Natural killer cell (primary cell): ENCODE measurements at regions not wholly inside any gene's neighbourhood (a gene's known extent, or its start where the extent isn't known, plus 50 kb on each side); places are given as distances from the start of the nearest gene placed in this dataset.

ENCODE experiments used
- ATAC-seq, 3 donors: fragments of 150-1000 bp in 2 of 3; fragments of 200-7000 bp in 1 of 3; cut with Tn5 transposase; 1 replicate in 1 of 3; 2 replicates in 2 of 3; pipeline ENCODE4 v1.10.0; 2021; ENCODE audit warnings: mild to moderate bottlenecking in 2 of 3, moderate library complexity in 2 of 3
- DNase-seq, 2 donors: peaks; one replicate each; pipeline versions ENCODE4 v3.0.0 to v3.0.0-alpha.2; 2013 to 2021; ENCODE audit warnings: mixed read lengths in 1 of 2
- H3K27ac ChIP-seq: one replicate; pipeline ENCODE4 v1.5.1; 2013; ENCODE audit warnings: mild to moderate bottlenecking, low read length
- H3K27me3 ChIP-seq: one replicate; pipeline ENCODE4 v1.6.1; 2013; ENCODE audit warnings: low read length; ENCODE audit not compliant: control insufficient read depth, insufficient read depth
- H3K36me3 ChIP-seq: one replicate; pipeline ENCODE4 v1.6.1; 2013; ENCODE audit warnings: low read length; ENCODE audit not compliant: control insufficient read depth, insufficient read depth
- H3K4me1 ChIP-seq: one replicate; pipeline ENCODE4 v1.6.1; 2013; ENCODE audit warnings: low read length; ENCODE audit not compliant: control insufficient read depth, insufficient read depth
- H3K4me3 ChIP-seq: one replicate; pipeline ENCODE4 v1.5.1; 2013; ENCODE audit warnings: low read length
- H3K9me3 ChIP-seq: one replicate; pipeline ENCODE4 v1.6.1; 2013; ENCODE audit warnings: low read length; ENCODE audit not compliant: control insufficient read depth, insufficient read depth
- H3K27ac Mint-ChIP-seq, 2 donors: one replicate each; pipeline ENCODE4 v1.8.0; 2022; ENCODE audit warnings: mild to moderate bottlenecking in 2 of 2, mixed read lengths in 2 of 2, moderate library complexity in 1 of 2
- H3K27me3 Mint-ChIP-seq, 2 donors: one replicate each; pipeline ENCODE4 v1.8.0; 2022; ENCODE audit warnings: low read depth in 2 of 2, mixed read lengths in 2 of 2
- H3K36me3 Mint-ChIP-seq: one replicate; pipeline ENCODE4 v1.8.0; 2022; ENCODE audit warnings: mixed read lengths
- H3K4me1 Mint-ChIP-seq, 2 donors: one replicate each; pipeline ENCODE4 v1.8.0; 2022; ENCODE audit warnings: mixed read lengths in 2 of 2
- H3K4me3 Mint-ChIP-seq: one replicate; pipeline ENCODE4 v1.8.0; 2022; ENCODE audit warnings: mild to moderate bottlenecking, moderate library complexity, mixed read lengths
- H3K9me3 Mint-ChIP-seq, 2 donors: one replicate each; pipeline ENCODE4 v1.8.0; 2022; ENCODE audit warnings: mixed read lengths in 2 of 2
- CTCF ChIP-seq: fragments of 200-600 bp; IDR thresholded peaks from one replicate; pipeline ENCODE4 v1.8.0; 2022; ENCODE audit warnings: antibody characterized with exemption
- WGBS: methylation state at CpG from one replicate; pipeline ENCODE4 v1.1.7; 2013; ENCODE audit warnings: missing lambda C conversion rate; ENCODE audit not compliant: insufficient coverage; 5-methylcytosine and 5-hydroxymethylcytosine counted together
- intact Hi-C: fragments of 100-400 bp; cut with micrococcal nuclease; formaldehyde crosslinking; loops from one replicate; pipeline ENCODE4 v1.14.2; 2022

GRCh38 chr2:226520723-226521122 lies 278.9 kb downstream of the IRS1 start:
- Histone ChIP-seq H3K4me3 (no peak overlapping the region), H3K36me3 (no peaks in the 10 kb centered on the region), H3K4me1 (no peaks in the 10 kb centered on the region), H3K9me3 (no peaks in the 10 kb centered on the region), H3K27me3 (no peaks in the 10 kb centered on the region), H3K27ac (no peak overlapping the region)
- 93% methylated on average over 2 of the region's 2 CpGs for WGBS
- intact Hi-C loops: no loop called here
- Mint-ChIP-seq H3K27ac (no peak overlapping the region), H3K4me1 (no peaks in the 10 kb centered on the region), H3K4me3 (no peak overlapping the region), H3K36me3 (no peaks in the 10 kb centered on the region), H3K27me3 (no peaks in the 10 kb centered on the region), H3K9me3 (peaks cover 6 to 11% of the 10 kb centered on the region in 2 donors)
- no peak for ATAC-seq
- TF ChIP-seq CTCF: no peak
- DNase-seq: no peak

GRCh38 chr2:226515344-226516055 lies 284.1 kb downstream of the IRS1 start:
- no peak overlapping the region for H3K4me3 Mint-ChIP-seq
- ATAC-seq (no peak), DNase-seq (no peak)
- H3K27ac Mint-ChIP-seq: no peak overlapping the region
- no peaks in the 10 kb centered on the region for H3K27me3 ChIP-seq
- intact Hi-C loops: no loop called here
- no peaks in the 10 kb centered on the region for H3K9me3 ChIP-seq
- no peaks in the 10 kb centered on the region for H3K36me3 Mint-ChIP-seq
- peaks cover 8 to 15% of the 10 kb centered on the region in 2 donors for H3K9me3 Mint-ChIP-seq
- H3K4me1 ChIP-seq: no peaks in the 10 kb centered on the region
- no peaks in the 10 kb centered on the region for H3K27me3 Mint-ChIP-seq
- H3K36me3 ChIP-seq: no peaks in the 10 kb centered on the region
- H3K4me1 Mint-ChIP-seq: no peaks in the 10 kb centered on the region
- no peak overlapping the region for H3K4me3 ChIP-seq
- no peak overlapping the region for H3K27ac ChIP-seq
- WGBS: no CpG with 5 or more reads among the region's 4 CpGs
- no peak for TF ChIP-seq CTCF

GRCh38 chr2:226514895-226515294 lies 284.7 kb downstream of the IRS1 start:
- H3K4me1 Mint-ChIP-seq: no peaks in the 10 kb centered on the region
- no peak overlapping the region for H3K4me3 ChIP-seq
- peaks cover 6 to 14% of the 10 kb centered on the region in 2 donors for H3K9me3 Mint-ChIP-seq
- no peak for TF ChIP-seq CTCF
- H3K36me3 ChIP-seq: no peaks in the 10 kb centered on the region
- H3K4me1 ChIP-seq: no peaks in the 10 kb centered on the region
- no peaks in the 10 kb centered on the region for H3K9me3 ChIP-seq
- no peak overlapping the region for H3K27ac ChIP-seq
- no peak overlapping the region for H3K27ac Mint-ChIP-seq
- no peak overlapping the region for H3K4me3 Mint-ChIP-seq
- ATAC-seq: no peak
- no peaks in the 10 kb centered on the region for H3K36me3 Mint-ChIP-seq
- WGBS: no CpG with 5 or more reads among the region's 1 CpG
- no peak for DNase-seq
- no peaks in the 10 kb centered on the region for H3K27me3 Mint-ChIP-seq
- intact Hi-C loops: no loop called here
- no peaks in the 10 kb centered on the region for H3K27me3 ChIP-seq

GRCh38 chr2:226511311-226511710 lies 288.3 kb downstream of the IRS1 start:
- intact Hi-C loops: no loop called here
- H3K27me3 Mint-ChIP-seq: no peaks in the 10 kb centered on the region
- no peak overlapping the region for H3K27ac Mint-ChIP-seq
- Histone ChIP-seq H3K27ac (no peak overlapping the region), H3K9me3 (no peaks in the 10 kb centered on the region), H3K27me3 (no peaks in the 10 kb centered on the region), H3K4me1 (no peaks in the 10 kb centered on the region), H3K4me3 (no peak overlapping the region), H3K36me3 (no peaks in the 10 kb centered on the region)
- 81% methylated on average over 4 of the region's 4 CpGs for WGBS
- no peak overlapping the region for H3K4me3 Mint-ChIP-seq
- no peak for ATAC-seq
- H3K36me3 Mint-ChIP-seq: no peaks in the 10 kb centered on the region
- DNase-seq: no peak
- H3K9me3 Mint-ChIP-seq: peaks cover 5 to 12% of the 10 kb centered on the region in 2 donors
- TF ChIP-seq CTCF: no peak
- no peaks in the 10 kb centered on the region for H3K4me1 Mint-ChIP-seq
